Upper lobe of left lung (tissue), 4 donors: ENCODE measurements at regions not wholly inside any gene's neighbourhood (a gene's known extent, or its start where the extent isn't known, plus 50 kb on each side); places are given as distances from the start of the nearest gene placed in this dataset.
"Not testable (repeated sequence)": the region's sequence is repeated elsewhere in the genome, so short reads cannot be mapped to it uniquely, and the experiment has no call there.

ENCODE experiments used
- CTCF ChIP-seq, 6 experiments: fragments of 450-650 bp in 4 of 6; fragments of 200-600 bp in 2 of 6; sonication (generic) in 2 of 6; IDR thresholded peaks; one replicate each; pipeline ENCODE4 v1.5.1; 2016 to 2019; ENCODE audit warnings: antibody characterized with exemption in 6 of 6
- EP300 ChIP-seq, 4 donors: sonication (generic); formaldehyde crosslinking; IDR thresholded peaks; one replicate each; pipeline ENCODE4 v1.5.1; 2017; ENCODE audit warnings: antibody characterized with exemption in 4 of 4, control low read depth in 2 of 4
- POLR2A ChIP-seq, 4 donors: fragments of 450-650 bp; IDR thresholded peaks; one replicate each; pipeline ENCODE4 v1.5.1; 2016 to 2017; ENCODE audit warnings: antibody characterized with exemption in 4 of 4, mild to moderate bottlenecking in 2 of 4

GRCh38 chr21:16224756-16225155 lies 495.0 kb downstream of the USP25 start:
- not testable (repeated sequence) for TF ChIP-seq CTCF, POLR2A, EP300 (IDR thresholded peaks at IDR 0.05)
